ENCODE measurements at regions not wholly inside any gene's neighbourhood (a gene's known extent, or its start where the extent isn't known, plus 50 kb on each side); places are given as distances from the start of the nearest gene placed in this dataset.

DNA sequence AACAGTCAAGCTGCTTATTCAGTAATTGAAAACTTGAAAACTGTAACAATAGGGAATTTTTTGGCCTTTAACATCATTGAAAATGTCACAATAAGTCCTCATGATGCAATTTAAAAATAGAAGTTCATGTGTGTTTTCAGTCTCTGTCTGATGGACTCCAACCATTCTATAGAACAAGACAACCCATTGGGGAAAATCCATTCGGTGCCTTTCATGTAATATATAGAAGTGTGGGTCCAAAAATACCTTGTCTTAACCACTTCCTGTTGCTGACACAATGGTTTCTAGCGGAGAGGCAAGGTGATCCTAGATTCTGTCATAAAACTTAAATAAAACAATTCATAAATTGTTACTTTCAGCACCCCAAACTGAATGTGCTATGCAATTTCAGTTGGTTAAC lies 1131.3 kb upstream of the MAP3K7 start:
- Histone ChIP-seq H3K27ac (ENCODE audit: low read depth, low read length) (no peak overlapping the region), H3K4me3 (ENCODE audit: extremely low read depth in 1 of 4, insufficient read depth in 2 of 4, low read depth in 3 of 4, low read length in 4 of 4) (no peak overlapping the region), H3K4me1 (replicated peaks in 1 of 4; ENCODE audit: control insufficient read depth in 3 of 4, insufficient read depth in 4 of 4, low read length in 3 of 4) (no peaks in the 10 kb centered on the region), H3K27me3 (replicated peaks in 1 of 4; ENCODE audit: control insufficient read depth in 3 of 4, extremely low read depth in 1 of 4, insufficient read depth in 3 of 4, low read length in 3 of 4) (peaks cover 0 to 1% (median 0%) of the 10 kb centered on the region in 4 experiments; a peak in 1 of 7 replicates), H3K79me2 (ENCODE audit: control insufficient read depth in 1 of 2, insufficient read depth in 2 of 2, low read length in 2 of 2) (no peaks in the 10 kb centered on the region), H2BK12ac (ENCODE audit: low read depth, low read length) (no peak overlapping the region), H3K14ac (ENCODE audit: insufficient read length) (no peak overlapping the region), H3K56ac (replicated peaks; ENCODE audit: insufficient read length, low read depth, low read length) (no peak overlapping the region), H4K91ac (replicated peaks; ENCODE audit: insufficient read length, low read length) (no peak overlapping the region), H3K23ac (ENCODE audit: insufficient read length) (no peak overlapping the region), H3K4me2 (ENCODE audit: insufficient read depth in 1 of 2, low read depth in 2 of 2, low read length in 2 of 2) (no peak overlapping the region), H3K9me3 (ENCODE audit: insufficient read depth in 2 of 2, low read depth in 1 of 2, low read length in 1 of 2) (no peaks in the 10 kb centered on the region), H4K8ac (ENCODE audit: extremely low read depth, insufficient read depth, low read length) (no peak overlapping the region), H3K4ac (replicated peaks; ENCODE audit: insufficient read length, low read depth, low read length) (no peak overlapping the region), H2BK15ac (ENCODE audit: low read length) (no peak overlapping the region), H3K36me3 (ENCODE audit: control insufficient read depth in 2 of 4, insufficient read depth in 4 of 4, low read length in 3 of 4) (no peaks in the 10 kb centered on the region), H4K20me1 (replicated peaks in 1 of 2; ENCODE audit: control insufficient read depth in 1 of 2, insufficient read depth in 2 of 2, low read length in 2 of 2) (no peaks in the 10 kb centered on the region), H4K5ac (ENCODE audit: insufficient read length, low read depth, low read length) (no peak overlapping the region), H2BK5ac (ENCODE audit: low read depth, low read length) (no peak overlapping the region), H3K23me2 (ENCODE audit: low read depth, low read length) (no peaks in the 10 kb centered on the region), H3K79me1 (ENCODE audit: low read depth, low read length) (no peaks in the 10 kb centered on the region), H2AK5ac (ENCODE audit: low read depth, low read length) (no peak overlapping the region), H2AFZ (ENCODE audit: low read length) (no peak overlapping the region), H2BK20ac (ENCODE audit: low read length) (no peak overlapping the region), H2BK120ac (replicated peaks; ENCODE audit: low read depth, low read length) (no peak overlapping the region), H3K9ac (replicated peaks in 1 of 4; ENCODE audit: extremely low read depth in 1 of 4, low read depth in 3 of 4, low read length in 3 of 4) (no peak overlapping the region), H3K18ac (ENCODE audit: extremely low read depth, low read length) (no peak overlapping the region)
- FAIRE-seq (no peak), DNase-seq (ENCODE audit: low read depth in 1 of 2, low spot score in 2 of 2) (no peak)
- CTCF ChIA-PET (ENCODE audit: partially characterized antibody) = no interaction called here
- POLR2A ChIA-PET (ENCODE audit: partially characterized antibody) = no interaction called here
- WGBS, 2 experiments (ENCODE audit: extremely low coverage in 1 of 2, insufficient coverage in 1 of 2, insufficient read length in 1 of 2, insufficient replicate concordance in 2 of 2, low coverage in 1 of 2, low lambda C conversion rate in 2 of 2, missing lambda C conversion rate in 1 of 2) = 95% methylated on average over 2 of the region's 2 CpGs; no CpG with 5 or more reads in 1 of the 2 experiments
- TF ChIP-seq CHD2 (IDR thresholded peaks at IDR 0.05; ENCODE audit: low read length) (no peak), SP4 (IDR thresholded peaks at IDR 0.05; ENCODE audit: low read length) (no peak), CTBP2 (IDR thresholded peaks at IDR 0.05; ENCODE audit: borderline replicate concordance, insufficient read depth, insufficient read length, low read length) (no peak), TAF1 (IDR thresholded peaks at IDR 0.05; ENCODE audit: low read depth, low read length) (no peak), POLR2A (IDR thresholded peaks at IDR 0.05; ENCODE audit: control extremely low read depth in 1 of 2, low read depth in 2 of 2, low read length in 2 of 2) (no peak), KDM4A (IDR thresholded peaks at IDR 0.05; ENCODE audit: low read depth, low read length, severe bottlenecking) (no peak), GTF2F1 (IDR thresholded peaks at IDR 0.05; ENCODE audit: borderline replicate concordance, low read depth, low read length) (no peak), SUZ12 (IDR thresholded peaks at IDR 0.05; ENCODE audit: low read length) (no peak), HDAC6 (IDR thresholded peaks at IDR 0.05; ENCODE audit: low read depth, low read length) (no peak), TCF12 (IDR thresholded peaks at IDR 0.05; ENCODE audit: low read depth, low read length) (no peak)
- TF ChIP-seq, protein P1, sequence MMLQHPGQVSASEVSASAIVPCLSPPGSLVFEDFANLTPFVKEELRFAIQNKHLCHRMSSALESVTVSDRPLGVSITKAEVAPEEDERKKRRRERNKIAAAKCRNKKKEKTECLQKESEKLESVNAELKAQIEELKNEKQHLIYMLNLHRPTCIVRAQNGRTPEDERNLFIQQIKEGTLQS (IDR thresholded peaks at IDR 0.05; ENCODE audit: insufficient read depth, low read depth, low read length) = no peak

Measured in H1 (cell line).